Nucleus accumbens (tissue), 56 donors: ENCODE measurements at regions not wholly inside any gene's neighbourhood (a gene's known extent, or its start where the extent isn't known, plus 50 kb on each side); places are given as distances from the start of the nearest gene placed in this dataset.

ENCODE experiments used
- DNase-seq, 56 donors: peaks; one replicate each; lab custom pipeline; 2025; lab: John Stamatoyannopoulos, UW

DNA sequence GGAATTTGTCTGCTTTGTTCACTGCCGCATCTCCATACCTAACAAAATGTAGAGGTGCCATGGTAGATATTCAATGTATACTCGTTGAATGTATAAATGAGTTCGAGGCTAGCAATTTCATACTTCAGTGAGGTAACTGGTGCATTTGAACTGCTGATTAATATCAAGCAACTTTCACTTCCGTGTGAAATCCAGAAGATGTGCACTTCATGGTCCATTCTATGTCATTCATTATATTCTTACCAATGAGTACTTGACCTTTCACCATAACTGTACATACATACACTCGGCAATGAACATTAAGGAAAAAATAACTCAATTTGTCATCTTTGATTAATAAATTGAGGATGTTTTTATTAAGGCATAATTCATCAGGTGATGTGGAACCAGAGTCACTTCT is 598.5 kb downstream of the ZNF385D start:
- no peak for DNase-seq

DNA sequence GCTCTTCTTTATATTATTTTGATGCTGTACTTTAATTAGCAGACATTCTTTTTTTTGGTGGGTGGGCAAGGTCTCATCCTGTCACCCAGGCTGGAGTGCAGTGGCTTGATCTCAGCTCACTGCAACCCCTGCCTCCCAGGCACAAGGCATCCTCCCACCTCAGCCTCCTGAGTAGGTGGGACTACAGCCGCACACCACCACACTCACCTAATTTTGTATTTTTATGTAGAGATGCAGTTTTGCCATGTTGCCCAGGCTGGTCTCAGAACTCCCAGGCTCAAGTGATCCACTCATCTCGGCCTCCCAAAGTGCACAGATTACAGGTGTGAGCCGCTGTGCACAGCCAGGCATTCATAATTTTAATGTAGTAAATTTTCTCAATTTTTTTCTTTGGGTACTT is 608.1 kb downstream of the ZNF385D start:
- DNase-seq, result no peak

DNA sequence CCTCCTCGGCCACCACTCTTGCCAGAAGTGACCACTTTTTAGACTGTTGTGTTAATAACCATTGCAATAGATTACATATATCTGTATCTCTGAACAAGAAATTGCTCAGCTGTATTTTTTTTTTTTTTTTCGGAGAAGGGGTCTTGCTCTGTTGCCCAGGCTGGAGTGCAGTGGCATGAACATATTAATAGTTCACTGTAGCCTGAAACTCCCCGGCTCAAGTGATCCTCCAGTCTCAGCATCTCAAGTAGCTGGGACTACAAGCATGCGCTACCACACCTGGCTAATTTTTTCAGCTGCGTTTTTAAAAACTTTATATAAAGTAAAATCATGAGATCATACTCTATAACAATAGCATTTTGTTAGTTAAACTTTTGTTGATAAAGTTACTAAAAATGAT is 609.0 kb downstream of the ZNF385D start:
- no peak for DNase-seq

DNA sequence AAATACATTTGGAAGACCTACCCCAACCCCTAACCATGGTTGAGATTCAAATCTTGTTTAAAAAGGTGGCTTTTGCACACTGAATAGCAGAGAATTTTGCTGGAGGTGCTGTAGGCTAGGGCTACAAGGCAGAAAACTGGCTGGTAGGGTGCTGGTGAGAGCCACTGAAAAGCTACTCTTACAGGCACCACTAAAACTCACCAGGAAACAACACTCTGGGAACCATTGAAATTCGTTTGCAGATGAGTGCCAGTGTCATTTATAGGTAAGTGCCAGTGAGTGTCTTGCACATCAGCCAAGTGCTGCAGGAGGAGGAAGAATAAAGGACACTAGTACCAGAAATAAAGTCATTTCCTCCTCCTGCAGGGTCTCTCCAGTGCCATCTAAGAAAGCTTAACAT is 610.2 kb downstream of the ZNF385D start:
- DNase-seq, result no peak

DNA sequence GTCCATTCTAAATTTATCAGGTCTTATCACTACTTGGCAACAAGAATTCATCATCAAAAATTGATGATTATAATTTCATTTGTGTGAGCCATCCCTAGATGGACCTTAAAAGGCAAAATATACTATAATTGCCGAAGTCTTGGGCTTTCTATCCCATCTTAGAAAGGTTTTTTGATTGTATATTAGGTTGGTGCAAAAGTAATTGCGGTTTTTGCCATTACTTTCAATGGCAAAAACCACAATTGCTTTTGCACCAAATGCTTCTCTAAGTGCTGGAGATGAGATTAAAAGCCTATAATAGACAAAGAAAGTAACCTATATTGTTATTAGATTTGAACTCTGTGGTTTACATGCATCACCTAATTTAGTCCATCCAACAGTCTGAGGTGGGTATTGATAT is 612.9 kb downstream of the ZNF385D start:
- DNase-seq, result no peak

DNA sequence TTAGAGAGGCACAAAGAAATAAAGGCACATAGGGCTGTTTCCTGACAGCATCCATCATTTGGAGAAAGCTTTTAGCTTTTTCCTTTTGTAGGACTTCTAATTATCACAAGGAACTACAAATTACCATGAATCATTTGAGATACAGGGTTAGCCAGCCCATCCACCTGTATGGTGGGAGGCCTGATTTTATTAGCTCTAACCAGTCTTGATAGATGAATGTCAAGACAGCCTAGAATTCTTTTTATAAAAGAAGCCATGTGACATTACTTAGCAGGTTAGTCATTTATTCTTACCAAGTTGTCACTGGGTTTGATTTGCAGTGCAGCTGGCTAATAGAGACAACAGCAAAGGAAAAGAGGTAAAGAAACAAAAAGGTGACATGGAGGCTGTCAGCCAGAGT is 618.1 kb downstream of the ZNF385D start:
- DNase-seq, result no peak

DNA sequence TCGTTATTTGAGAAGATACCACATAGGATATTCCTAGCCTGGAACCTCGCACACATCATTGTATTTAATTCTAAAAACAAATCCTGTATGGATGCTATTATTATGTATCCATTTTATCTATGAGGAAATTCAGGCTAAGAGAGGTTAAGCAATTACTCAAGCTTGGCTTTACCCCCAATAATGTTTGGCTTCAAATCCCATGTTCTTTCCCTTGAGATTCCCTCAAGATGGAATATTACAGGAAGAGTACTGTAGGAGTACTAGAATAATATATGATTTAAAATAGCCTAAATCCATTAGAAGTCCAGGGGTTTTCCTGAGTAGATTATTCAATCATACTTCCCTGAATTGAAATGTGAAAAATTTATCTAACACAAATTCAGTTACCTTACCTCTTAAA is 630.2 kb downstream of the ZNF385D start:
- DNase-seq, result no peak

DNA sequence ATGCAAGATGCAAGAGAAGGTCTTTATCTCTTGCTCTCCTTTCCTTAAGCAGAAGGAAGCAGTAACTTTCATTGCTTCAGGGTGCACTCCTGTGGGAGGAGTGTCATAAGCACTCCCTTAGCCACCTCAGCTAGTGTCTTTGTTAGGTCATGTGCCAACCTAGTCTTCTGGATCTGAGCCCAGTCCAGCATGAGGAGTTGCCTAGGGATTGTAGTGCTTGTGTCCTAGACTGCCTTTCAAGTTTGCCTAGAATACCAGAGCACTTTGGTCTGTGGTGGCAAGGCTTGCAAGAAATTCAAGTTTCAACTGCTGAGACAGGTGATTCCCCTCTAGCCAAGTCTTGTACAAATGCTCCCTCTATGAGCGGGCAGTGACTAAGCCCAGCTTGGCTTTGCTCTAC is 633.6 kb downstream of the ZNF385D start:
- DNase-seq, result peak in 1 of 56 donors; percentile 2

DNA sequence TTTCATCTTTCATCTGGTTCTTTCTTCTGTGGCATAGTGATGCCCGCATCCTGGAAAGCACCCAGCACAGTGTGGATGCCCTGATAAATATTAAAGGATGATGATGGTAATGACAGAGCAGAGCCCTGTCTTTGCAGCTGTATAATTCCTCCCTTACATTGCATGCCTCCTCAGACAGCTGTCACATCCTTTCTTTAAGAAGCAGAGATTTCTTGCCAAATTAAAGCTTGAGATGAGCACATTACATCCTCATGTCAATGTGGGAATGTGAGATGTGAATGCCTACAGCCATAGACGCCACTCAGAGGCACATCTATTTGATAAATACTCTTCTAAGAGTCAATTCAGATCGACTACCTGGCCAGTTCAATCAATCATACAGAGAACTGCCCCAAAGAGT is 642.0 kb downstream of the ZNF385D start:
- no peak for DNase-seq

DNA sequence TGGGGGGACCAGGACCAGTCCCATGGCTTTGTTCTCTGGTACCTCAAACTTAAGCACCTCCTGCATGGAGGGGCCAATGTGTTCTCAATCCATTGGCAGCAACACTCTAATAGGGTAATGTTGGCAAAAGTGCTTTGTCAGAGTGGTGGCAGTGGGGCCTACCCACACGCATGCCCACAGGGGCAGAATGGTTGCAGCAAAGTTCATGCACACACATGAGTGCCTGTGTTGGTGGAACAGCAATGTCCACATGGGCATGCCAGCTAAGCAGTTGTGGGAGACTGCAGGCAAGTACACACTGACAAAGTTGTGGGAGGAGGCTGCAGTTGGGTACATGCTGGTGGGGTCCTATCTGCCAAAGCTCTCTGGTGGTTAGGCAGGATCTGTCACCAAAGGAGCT is 645.2 kb downstream of the ZNF385D start:
- no peak for DNase-seq

DNA sequence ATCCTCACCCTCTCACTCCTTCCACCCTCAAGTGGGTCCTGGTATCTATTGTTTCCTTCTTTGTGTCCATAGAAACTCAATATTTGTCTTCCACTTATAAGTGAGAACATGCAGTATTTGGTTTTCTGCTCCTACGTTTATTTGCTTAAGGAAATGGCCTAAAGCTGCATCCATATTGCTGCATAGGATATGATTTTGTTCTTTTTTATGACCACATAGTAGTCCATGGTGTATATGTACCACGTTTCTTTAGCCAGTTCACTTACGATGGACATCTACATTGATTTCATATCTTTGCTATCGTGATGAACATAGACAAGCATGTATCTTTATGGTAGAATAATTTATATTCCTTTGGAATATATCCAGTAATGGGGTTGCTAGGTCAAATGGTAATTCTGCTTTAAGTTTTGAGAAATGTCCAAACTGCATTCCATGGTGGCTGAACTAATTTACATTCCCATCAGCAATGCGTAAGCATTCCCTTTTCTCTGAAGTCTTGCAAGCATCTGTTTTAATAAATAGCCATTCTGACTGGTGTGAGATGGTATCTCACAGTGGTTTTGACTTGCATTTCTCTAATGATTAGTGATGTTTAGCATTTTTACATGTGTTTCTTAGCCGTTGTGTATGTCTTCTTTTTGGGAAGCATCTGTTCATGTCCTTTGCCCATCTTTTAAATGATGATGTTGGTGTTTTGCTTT is 650.2 kb downstream of the ZNF385D start:
- no peak for DNase-seq

DNA sequence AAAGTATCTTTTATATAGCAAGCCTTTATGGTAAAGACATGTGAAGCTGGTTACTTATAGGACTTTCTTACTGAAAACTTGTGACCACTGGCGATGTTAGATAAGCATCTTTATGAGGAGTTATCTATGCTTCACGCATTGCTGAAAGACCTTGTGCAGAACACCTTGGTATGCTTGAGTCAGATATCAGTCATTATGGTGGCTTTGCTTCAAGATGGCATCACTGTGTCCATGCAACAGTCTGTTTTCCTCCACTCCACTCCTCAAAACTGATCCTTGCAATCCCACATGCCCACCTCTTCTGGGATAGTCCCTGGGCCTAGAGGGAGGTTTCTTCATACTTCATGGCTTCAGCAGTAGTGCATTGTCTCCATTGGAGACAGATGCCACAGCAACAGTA is 656.3 kb downstream of the ZNF385D start:
- no peak for DNase-seq

DNA sequence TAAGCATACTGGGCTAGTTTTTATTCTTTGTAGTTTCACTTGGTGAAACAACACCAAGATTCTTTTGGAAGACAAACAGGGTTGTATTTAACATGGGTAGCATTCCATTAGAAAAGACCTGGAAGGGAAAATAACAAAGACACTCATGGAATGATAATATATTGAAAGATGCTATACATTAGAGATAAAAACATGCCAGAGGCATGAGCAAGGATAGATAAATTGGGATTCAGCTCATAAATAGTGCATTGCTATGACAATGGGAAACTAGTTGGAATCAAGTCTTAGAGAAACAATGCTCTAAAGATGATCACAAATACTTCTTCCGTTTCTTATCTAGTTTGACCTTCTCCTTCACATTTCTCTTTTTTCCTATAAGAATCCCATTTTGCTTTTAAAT is 677.4 kb downstream of the ZNF385D start:
- DNase-seq, result no peak

DNA sequence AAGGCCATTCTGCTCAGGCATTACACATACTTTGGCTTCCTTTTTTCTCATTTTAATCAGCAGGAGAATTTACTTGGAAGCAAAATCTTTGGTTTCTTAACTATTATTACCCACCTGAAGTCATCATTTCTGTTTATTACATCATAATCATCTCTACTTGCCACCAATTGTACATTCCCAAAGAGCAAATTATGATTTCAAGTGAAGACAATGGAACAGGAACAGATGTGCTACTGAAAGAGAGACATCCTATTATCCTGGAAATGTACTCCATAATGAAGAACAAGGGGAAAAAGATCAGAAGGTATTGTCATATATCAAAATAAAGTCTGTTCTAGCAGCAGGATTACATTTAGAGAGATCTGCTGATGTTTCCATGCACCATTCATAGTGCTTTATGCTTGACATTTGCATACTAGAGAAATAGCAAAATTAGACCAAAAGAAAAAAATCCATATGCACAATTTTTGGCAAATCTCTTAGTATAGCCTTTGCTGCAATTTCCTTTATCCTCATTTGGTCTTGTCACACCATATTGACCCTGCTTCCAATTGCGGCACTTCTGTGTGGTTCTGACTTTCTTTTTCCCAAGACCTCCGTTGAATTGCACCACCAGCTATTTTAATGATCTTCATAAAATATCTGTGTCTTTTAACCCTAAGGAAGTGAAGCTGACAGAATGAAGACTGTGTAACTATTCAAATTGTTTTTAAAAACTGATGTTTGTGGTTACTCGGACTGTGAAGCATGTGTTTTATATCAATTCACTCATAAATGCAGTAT is 683.8 kb downstream of the ZNF385D start:
- no peak for DNase-seq

DNA sequence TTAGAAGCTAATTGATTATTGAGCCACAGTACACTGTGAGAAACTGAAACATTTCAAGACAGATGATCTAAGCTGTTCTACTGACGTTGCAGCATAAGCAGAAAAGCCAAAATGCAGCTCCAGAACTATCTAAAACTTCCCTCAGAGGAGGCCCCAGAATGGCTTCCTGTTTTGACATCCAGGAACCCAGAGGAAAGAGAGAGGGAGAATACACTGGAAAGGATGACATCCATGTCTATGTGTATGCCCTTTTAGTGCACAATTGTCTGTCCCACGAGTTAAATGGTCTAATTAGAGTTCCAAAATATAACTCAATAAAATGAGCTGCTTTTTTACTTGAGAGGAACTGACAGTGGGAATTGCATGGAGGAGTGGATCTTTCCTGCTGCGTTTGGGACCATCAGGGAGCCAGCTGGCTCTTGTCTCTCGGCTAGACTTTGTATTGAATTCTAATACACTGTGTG is 688.1 kb downstream of the ZNF385D start:
- DNase-seq, result no peak

DNA sequence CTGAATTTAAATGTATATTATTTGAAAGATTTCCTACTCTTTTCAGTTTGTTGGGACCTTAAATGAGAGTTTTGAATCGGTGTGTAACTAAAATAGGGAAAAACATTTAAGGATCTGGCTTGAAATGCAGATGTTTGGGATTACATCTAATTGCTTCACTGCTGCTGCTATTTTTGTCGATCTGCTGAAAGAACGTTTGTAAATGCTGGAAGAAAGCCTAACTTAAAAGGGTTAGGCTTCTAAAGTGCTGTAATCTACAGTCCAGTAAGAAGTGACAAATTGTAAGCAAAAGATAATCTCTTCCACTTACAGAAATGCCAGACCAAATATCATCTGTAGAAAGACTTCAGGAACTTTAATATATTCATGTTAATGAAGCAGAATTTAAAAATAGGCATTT is 691.6 kb downstream of the ZNF385D start:
- DNase-seq, result no peak

DNA sequence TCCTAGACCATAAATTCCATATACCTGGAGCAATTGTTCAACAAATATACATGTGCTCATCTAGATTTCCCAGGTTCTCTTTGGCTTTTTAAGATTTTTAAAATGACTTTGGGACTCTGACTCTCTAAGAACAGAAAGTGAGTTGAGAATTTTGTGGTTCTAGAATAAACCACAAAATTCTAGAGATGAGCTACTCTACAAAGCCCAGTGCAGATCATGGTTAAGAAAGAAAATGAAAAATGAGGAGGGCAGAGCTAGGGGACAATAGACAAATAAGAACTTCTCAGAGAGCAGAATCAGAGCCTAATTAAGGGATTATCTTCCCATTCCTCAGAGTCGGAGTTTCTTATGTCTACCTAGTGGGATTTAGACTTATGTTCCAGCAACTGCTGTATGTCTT is 694.7 kb downstream of the ZNF385D start:
- no peak for DNase-seq

DNA sequence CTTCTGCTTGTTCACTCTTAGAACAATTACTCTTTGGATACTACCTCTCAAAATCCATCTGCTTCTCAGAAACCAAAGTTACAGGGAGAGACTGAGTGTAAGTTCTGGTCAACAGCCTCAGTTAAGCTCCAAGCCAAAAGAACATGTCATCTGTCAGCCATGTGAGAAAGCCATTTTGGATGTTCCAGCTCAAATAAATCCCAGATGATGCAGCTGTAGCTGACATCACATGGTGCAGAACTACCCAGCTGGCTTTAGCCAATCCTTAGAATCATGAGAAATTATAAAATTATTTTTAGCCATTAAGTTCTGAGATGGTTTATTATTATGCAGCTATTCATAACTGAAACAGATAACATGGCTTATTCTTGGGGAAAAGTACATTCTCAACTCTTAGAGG is 696.0 kb downstream of the ZNF385D start:
- DNase-seq, result no peak

DNA sequence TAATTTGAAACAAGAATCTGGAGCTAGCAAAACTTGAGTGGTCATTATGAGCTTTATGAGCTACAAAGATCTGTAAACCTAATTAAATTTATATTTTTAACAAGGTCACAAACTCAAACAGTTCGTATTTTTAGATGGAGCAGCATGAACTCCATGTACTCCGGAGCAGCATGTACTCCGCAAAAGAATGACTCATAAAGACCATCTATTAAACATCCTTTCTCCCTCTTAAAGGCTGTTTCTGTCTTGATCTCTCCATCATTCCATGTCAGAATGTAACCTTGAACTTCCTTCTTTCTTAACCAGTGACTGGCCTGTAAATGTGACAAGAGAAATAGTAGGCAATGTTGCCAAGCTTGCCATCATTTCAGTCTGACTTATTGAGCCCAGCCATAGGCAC is 696.9 kb downstream of the ZNF385D start:
- DNase-seq, result no peak

DNA sequence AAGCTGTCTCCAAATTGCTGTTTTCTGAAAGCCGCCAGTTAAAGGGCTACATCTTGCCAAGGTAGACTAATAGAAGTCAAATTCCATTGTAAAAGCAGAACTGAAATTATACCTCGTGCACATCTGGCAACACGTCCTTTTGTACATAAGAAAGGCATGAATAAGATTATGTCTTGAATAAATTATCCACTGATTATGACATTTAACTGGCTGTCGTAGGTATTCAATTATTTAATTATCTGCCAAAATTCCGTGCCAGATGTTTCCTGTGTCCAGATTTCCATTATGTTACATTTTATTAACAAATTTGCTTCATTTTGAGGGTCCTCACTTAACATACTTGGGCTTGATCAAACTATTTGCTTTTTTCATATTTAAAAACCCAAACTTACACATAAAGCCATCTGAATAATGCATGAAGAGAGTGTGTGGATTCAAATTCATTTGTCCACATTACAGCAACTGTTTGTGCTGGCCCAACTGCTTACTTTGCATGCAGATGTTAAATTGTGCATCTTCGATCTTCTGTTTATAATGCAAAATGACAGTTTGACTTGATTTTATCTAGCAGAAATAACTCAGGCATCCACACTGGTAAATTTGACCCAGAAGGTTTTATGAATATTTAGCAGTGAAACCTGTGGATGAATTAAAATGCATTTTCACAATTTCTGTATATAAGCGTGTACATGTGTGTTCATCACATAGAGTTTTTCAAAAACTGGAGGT is 701.5 kb downstream of the ZNF385D start:
- no peak for DNase-seq

DNA sequence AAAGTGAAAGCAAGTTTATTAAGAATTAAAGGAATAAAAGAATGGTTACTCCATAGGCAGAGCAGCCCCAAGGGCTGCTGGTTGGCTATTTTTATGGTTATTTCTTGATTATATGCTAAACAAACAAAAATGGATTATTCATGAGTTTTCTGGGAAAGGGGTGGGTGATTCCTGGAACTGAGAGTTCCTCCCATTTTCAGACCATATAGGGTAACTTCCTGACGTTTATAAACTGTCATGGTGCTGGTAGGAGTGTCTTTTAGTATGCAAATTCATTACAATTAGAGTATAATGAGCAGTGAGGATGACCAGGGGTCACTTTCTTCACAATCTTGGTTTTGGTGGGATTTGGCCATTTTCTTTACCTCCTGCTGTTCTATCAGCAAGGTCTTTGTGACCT is 707.9 kb downstream of the ZNF385D start:
- no peak for DNase-seq

DNA sequence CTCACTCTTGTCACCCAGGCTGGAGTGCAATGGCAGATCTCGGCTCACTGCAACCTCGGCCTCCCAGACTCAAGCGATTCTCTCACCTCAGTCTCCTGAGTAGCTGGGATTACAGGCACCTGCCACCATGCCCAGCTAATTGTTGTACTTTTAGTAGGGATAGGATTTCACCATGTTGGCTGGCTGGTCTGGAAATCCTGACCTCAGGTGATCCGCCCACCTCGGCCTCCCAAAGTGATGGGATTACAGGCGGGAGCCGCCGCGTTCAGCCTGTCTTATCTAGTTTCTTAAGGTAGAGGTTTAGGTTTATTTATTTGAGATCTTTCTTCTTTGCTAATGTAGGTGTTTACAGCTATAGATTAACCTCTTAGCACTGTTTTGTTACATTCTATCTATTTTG is 708.8 kb downstream of the ZNF385D start:
- no peak for DNase-seq
